Adrenal gland (tissue), 5 donors: ENCODE measurements at regions not wholly inside any gene's neighbourhood (a gene's known extent, or its start where the extent isn't known, plus 50 kb on each side); places are given as distances from the start of the nearest gene placed in this dataset.
"Not testable (repeated sequence)": the region's sequence is repeated elsewhere in the genome, so short reads cannot be mapped to it uniquely, and the experiment has no call there.

ENCODE experiments used
- CTCF ChIP-seq, 6 experiments: fragments of 450-650 bp in 4 of 6; fragments of 200-600 bp in 2 of 6; sonication (generic) in 1 of 6; IDR thresholded peaks; 1 replicate in 5 of 6; 2 replicates in 1 of 6; pipeline versions ENCODE4 v1.5.1 to v1.8.0; 2016 to 2021; ENCODE audit warnings: antibody characterized with exemption in 6 of 6, mild to moderate bottlenecking in 2 of 6, moderate library complexity in 1 of 6
- POLR2A ChIP-seq, 2 donors: fragments of 450-650 bp; IDR thresholded peaks; one replicate each; pipeline ENCODE4 v1.6.1; 2017; ENCODE audit warnings: antibody characterized with exemption in 2 of 2, mild to moderate bottlenecking in 2 of 2, moderate library complexity in 1 of 2
- donor health status: DM: no; HTN: no; CAD: no.

- TF ChIP-seq CTCF, POLR2A (IDR thresholded peaks at IDR 0.05): not testable (repeated sequence)
Observed at GRCh38 chr7:150098592-150098991, 224.6 kb upstream of the LRRC61 start.
